ENCODE measurements at regions not wholly inside any gene's neighbourhood (a gene's known extent, or its start where the extent isn't known, plus 50 kb on each side); places are given as distances from the start of the nearest gene placed in this dataset.

- Histone ChIP-seq H3K4me2 (ENCODE audit: control insufficient read depth, insufficient read depth) (no peak overlapping the region), H3K79me2 (ENCODE audit: control insufficient read depth, insufficient read depth, low read length) (no peaks in the 10 kb centered on the region), H3K9ac (ENCODE audit: control insufficient read depth, insufficient read depth, low read length) (no peak overlapping the region), H3K36me3 (ENCODE audit: control insufficient read depth in 2 of 2, insufficient read depth in 2 of 2, low read length in 1 of 2) (no peaks in the 10 kb centered on the region), H2AFZ (ENCODE audit: control insufficient read depth, low read depth, low read length) (no peak overlapping the region), H3K27ac (ENCODE audit: control insufficient read depth, insufficient read depth) (no peak overlapping the region), H3K4me1 (ENCODE audit: control insufficient read depth, insufficient read depth, low read length) (no peaks in the 10 kb centered on the region), H3K9me3 (replicated peaks; ENCODE audit: control insufficient read depth, insufficient read depth, low read length) (no peaks in the 10 kb centered on the region), H3K27me3 (replicated peaks in 1 of 2; ENCODE audit: control insufficient read depth in 2 of 2, insufficient read depth in 2 of 2, low read length in 1 of 2) (no peaks in the 10 kb centered on the region), H4K20me1 (ENCODE audit: control insufficient read depth, insufficient read depth) (no peaks in the 10 kb centered on the region), H3K4me3 (no peak overlapping the region)
- intact Hi-C loops (cut with micrococcal nuclease; ENCODE audit: unreplicated experiment) (loop anchor here (2.0 to 10.0 kb wide), 3 partner anchors 167 to 975 kb away; no protein-coding TSS in a partner anchor), in situ Hi-C loops (cut with MboI) (no loop called here)
- no peak for ATAC-seq
- FAIRE-seq: no peak
- DNase-seq (ENCODE audit: low read depth, low spot score): no peak
- TF ChIP-seq GABPA (IDR thresholded peaks at IDR 0.05; ENCODE audit: low read depth) (no peak), WRNIP1 (IDR thresholded peaks at IDR 0.05; ENCODE audit: borderline replicate concordance, low read depth, low read length) (no peak), MTA3 (IDR thresholded peaks at IDR 0.05; ENCODE audit: borderline replicate concordance, low read length) (no peak), NKRF (conservative IDR thresholded peaks at IDR 0.05) (no peak), NFYB (IDR thresholded peaks at IDR 0.05; ENCODE audit: insufficient read depth, low read depth, low read length) (no peak), BRCA1 (IDR thresholded peaks at IDR 0.05; ENCODE audit: low read depth, low read length) (no peak), YY1 (IDR thresholded peaks at IDR 0.05; ENCODE audit: low read depth, low read length) (no peak)
- ChIA-PET SMC1A (ENCODE audit: uncharacterized antibody, unreplicated experiment) (interaction anchor here (0.6 to 2.7 kb wide), 11 partner anchors 9 to 659 kb away, joined by 3 to 10 read pairs (median 3); no protein-coding TSS in a partner anchor), RAD21 (ENCODE audit: unreplicated experiment) (interaction anchor here (0.9 to 1.5 kb wide), 3 partner anchors 101 to 287 kb away, joined by 3 read pairs; no protein-coding TSS in a partner anchor), CTCF (interaction anchor here (0.6 to 1.3 kb wide), 4 partner anchors 70 to 277 kb away, joined by 3 to 4 read pairs (median 3); no protein-coding TSS in a partner anchor), POLR2A (no interaction called here)
- BruUV-seq (replicated peaks): no TSS peak
- 4% methylated on average over 3 of the region's 3 CpGs for WGBS (ENCODE audit: insufficient coverage, insufficient replicate concordance, low lambda C conversion rate, missing lambda C conversion rate)
Measured at GRCh38 chr5:164671640-164672039, 1166.2 kb downstream of the MAT2B start.

Measured in GM12878 (cell line).